ENCODE measurements at regions not wholly inside any gene's neighbourhood (a gene's known extent, or its start where the extent isn't known, plus 50 kb on each side); places are given as distances from the start of the nearest gene placed in this dataset.

DNA sequence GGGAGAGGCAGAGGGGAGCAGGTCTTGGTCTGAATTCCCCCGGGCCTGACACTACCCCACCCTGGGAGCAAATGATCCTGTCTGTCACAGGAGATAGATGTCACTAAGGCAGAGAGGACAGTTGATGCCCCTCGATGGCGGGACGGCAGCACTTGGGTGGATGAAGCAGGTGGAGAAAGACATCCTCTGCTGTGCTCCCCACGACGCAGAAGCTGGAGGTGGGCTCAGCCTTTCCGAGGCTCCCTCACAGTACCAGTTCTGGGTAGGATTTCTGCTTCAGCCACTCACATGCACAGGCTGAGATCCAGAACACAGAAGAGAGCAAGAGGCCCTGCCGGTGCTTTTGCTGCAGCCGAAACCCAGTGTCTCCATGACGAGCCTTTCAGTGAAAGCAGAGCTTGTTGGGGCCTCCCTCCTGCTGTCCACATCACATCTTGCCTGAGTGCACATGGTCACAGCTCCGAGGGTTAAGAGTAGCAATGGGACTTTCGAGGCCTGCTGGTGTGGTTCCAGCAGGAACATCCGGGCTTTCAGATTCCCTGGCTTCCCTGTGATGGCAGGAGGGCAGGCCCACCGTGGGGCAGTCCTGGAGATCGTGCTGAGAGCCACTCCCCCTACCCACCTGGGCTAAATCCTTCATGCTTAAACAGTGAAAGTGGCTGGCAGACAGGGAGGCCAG is 107.3 kb upstream of the PRR20G start:
- H3K27ac ChIP-seq, result no peak overlapping the region
- no peaks in the 10 kb centered on the region for H3K4me1 ChIP-seq
- DNase-seq, result no peak
- no peaks in the 10 kb centered on the region for H3K27me3 ChIP-seq
- in situ Hi-C loops (cut with MboI; ENCODE audit: low pct_ligation_motif_present in 1 of 4, low pct_unique_long_range_greater_than_20kb in 1 of 4, low sequenced_read_pairs in 3 of 4) (no loop called here), intact Hi-C loops (cut with DNase I; ENCODE audit: low total_unique reads) (no loop called here)
- H3K36me3 ChIP-seq, result no peaks in the 10 kb centered on the region
- H3K9me3 ChIP-seq, result no peaks in the 10 kb centered on the region
- TF ChIP-seq POLR2A (IDR thresholded peaks at IDR 0.05) (no peak), EP300 (IDR thresholded peaks at IDR 0.05; ENCODE audit: low read depth) (no peak), POLR2AphosphoS5 (IDR thresholded peaks at IDR 0.05) (no peak)
- TF ChIP-seq, protein P1, sequence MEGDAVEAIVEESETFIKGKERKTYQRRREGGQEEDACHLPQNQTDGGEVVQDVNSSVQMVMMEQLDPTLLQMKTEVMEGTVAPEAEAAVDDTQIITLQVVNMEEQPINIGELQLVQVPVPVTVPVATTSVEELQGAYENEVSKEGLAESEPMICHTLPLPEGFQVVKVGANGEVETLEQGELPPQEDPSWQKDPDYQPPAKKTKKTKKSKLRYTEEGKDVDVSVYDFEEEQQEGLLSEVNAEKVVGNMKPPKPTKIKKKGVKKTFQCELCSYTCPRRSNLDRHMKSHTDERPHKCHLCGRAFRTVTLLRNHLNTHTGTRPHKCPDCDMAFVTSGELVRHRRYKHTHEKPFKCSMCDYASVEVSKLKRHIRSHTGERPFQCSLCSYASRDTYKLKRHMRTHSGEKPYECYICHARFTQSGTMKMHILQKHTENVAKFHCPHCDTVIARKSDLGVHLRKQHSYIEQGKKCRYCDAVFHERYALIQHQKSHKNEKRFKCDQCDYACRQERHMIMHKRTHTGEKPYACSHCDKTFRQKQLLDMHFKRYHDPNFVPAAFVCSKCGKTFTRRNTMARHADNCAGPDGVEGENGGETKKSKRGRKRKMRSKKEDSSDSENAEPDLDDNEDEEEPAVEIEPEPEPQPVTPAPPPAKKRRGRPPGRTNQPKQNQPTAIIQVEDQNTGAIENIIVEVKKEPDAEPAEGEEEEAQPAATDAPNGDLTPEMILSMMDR (IDR thresholded peaks at IDR 0.05), result no peak
- H3K4me3 ChIP-seq, result no peak overlapping the region
- WGBS, 2 donors (ENCODE audit: low coverage in 1 of 2), result 79% methylated on average over 15 of the region's 15 CpGs; no CpG with 5 or more reads in 1 of the 2 donors

DNA sequence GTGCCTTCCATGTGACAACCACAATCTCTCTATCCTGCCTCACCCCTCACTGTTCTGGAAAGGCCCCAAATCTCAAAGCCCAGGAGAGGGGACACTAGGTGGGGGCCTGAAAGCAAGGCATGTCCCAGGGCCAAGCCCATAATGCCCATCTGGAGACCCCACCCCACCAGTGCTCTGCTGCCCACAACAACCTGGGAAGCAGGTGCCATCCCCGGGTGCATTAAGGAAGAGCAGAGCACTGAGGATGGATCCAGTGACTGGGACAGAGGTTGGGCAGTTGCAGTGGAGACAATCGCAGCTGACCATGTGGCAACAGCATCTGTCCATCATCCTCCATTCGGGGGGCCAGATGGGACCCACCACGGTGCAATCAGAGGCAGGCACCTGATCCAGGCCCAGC is 106.2 kb upstream of the PRR20G start:
- in situ Hi-C loops (cut with MboI; ENCODE audit: low pct_ligation_motif_present in 1 of 4, low pct_unique_long_range_greater_than_20kb in 1 of 4, low sequenced_read_pairs in 3 of 4), result no loop called here
- no peak for TF ChIP-seq EP300 (IDR thresholded peaks at IDR 0.05; ENCODE audit: low read depth)
- TF ChIP-seq, protein P1 (IDR thresholded peaks at IDR 0.05), result no peak
- TF ChIP-seq POLR2A (IDR thresholded peaks at IDR 0.05), result no peak
- no peak for TF ChIP-seq POLR2AphosphoS5 (IDR thresholded peaks at IDR 0.05)
- no peak overlapping the region for H3K4me3 ChIP-seq
- intact Hi-C loops (cut with DNase I; ENCODE audit: low total_unique reads), result no loop called here
- H3K4me1 ChIP-seq, result no peaks in the 10 kb centered on the region
- DNase-seq, result no peak
- no peak overlapping the region for H3K27ac ChIP-seq
- 40% methylated on average over 3 of the region's 4 CpGs; no CpG with 5 or more reads in 1 of the 2 donors for WGBS, 2 donors (ENCODE audit: low coverage in 1 of 2)
- H3K9me3 ChIP-seq, result no peaks in the 10 kb centered on the region
- H3K27me3 ChIP-seq, result peaks cover 4% of the 10 kb centered on the region
- no peaks in the 10 kb centered on the region for H3K36me3 ChIP-seq

GRCh38 chr3:127393131-127393820 is 105.4 kb upstream of the PRR20G start:
- WGBS, 2 donors (ENCODE audit: low coverage in 1 of 2), result 82% methylated on average over 5 of the region's 5 CpGs; no CpG with 5 or more reads in 1 of the 2 donors
- Histone ChIP-seq H3K4me1 (no peaks in the 10 kb centered on the region), H3K9me3 (no peaks in the 10 kb centered on the region), H3K27me3 (peaks cover 4% of the 10 kb centered on the region), H3K36me3 (no peaks in the 10 kb centered on the region), H3K4me3 (no peak overlapping the region), H3K27ac (no peak overlapping the region)
- in situ Hi-C loops (cut with MboI; ENCODE audit: low pct_ligation_motif_present in 1 of 4, low pct_unique_long_range_greater_than_20kb in 1 of 4, low sequenced_read_pairs in 3 of 4), result no loop called here
- intact Hi-C loops (cut with DNase I; ENCODE audit: low total_unique reads), result no loop called here
- DNase-seq, result no peak
- TF ChIP-seq POLR2AphosphoS5 (IDR thresholded peaks at IDR 0.05) (no peak), EP300 (IDR thresholded peaks at IDR 0.05; ENCODE audit: low read depth) (no peak), POLR2A (IDR thresholded peaks at IDR 0.05) (no peak)
- TF ChIP-seq, protein P1 (IDR thresholded peaks at IDR 0.05), result no peak

DNA sequence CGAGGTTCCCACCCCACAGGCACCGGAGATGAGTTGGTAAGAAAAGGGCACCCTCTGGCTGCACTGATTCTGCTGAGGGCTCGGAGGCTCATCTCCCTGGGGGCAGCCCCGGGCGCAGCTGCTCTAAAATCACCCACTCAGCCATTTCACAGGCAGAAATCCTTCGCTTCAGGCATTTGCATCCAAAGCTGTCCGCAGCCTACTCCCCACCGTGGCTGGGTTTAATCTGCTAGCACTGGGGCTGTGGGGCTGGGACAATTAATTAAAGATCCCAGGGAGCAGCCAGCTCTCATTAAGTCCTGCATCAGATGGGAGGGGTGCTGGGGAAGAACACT is 104.3 kb upstream of the PRR20G start:
- 86% methylated on average over 8 of the region's 8 CpGs; no CpG with 5 or more reads in 1 of the 2 donors for WGBS, 2 donors (ENCODE audit: low coverage in 1 of 2)
- in situ Hi-C loops (cut with MboI; ENCODE audit: low pct_ligation_motif_present in 1 of 4, low pct_unique_long_range_greater_than_20kb in 1 of 4, low sequenced_read_pairs in 3 of 4), result no loop called here
- peaks cover 4% of the 10 kb centered on the region for H3K27me3 ChIP-seq

More for the DNA sequence above, 104.3 kb upstream of the PRR20G start:
- no peaks in the 10 kb centered on the region for H3K4me1 ChIP-seq
- no peaks in the 10 kb centered on the region for H3K36me3 ChIP-seq
- DNase-seq, result no peak
- H3K9me3 ChIP-seq, result no peaks in the 10 kb centered on the region
- TF ChIP-seq, protein P1 (IDR thresholded peaks at IDR 0.05), result no peak
- TF ChIP-seq POLR2A (IDR thresholded peaks at IDR 0.05), result no peak
- TF ChIP-seq POLR2AphosphoS5 (IDR thresholded peaks at IDR 0.05), result no peak
- no peak for TF ChIP-seq EP300 (IDR thresholded peaks at IDR 0.05; ENCODE audit: low read depth)
- no peak overlapping the region for H3K27ac ChIP-seq
- intact Hi-C loops (cut with DNase I; ENCODE audit: low total_unique reads), result no loop called here
- no peak overlapping the region for H3K4me3 ChIP-seq
